GM12875 (cell line): ENCODE measurements at regions not wholly inside any gene's neighbourhood (a gene's known extent, or its start where the extent isn't known, plus 50 kb on each side); places are given as distances from the start of the nearest gene placed in this dataset.
"Not testable (repeated sequence)": the region's sequence is repeated elsewhere in the genome, so short reads cannot be mapped to it uniquely, and the experiment has no call there.

Experiments used
- H3K4me3 ChIP-seq: one replicate; pipeline ENCODE4 v1.5.1; 2011; ENCODE audit warnings: low read depth, low read length, control low read depth
- TF ChIP-seq, protein P1 (sequence below): IDR thresholded peaks from 2 replicates; pipeline ENCODE4 v1.5.1; 2011; ENCODE audit warnings: low read depth, mild to moderate bottlenecking, control low read depth, inconsistent platforms, low read length, moderate library complexity, borderline replicate concordance; ENCODE audit not compliant: insufficient read depth

GRCh38 chr16:29182940-29183868 is 198.4 kb downstream of the LAT start:
- not testable (repeated sequence) for H3K4me3 ChIP-seq

DNA sequence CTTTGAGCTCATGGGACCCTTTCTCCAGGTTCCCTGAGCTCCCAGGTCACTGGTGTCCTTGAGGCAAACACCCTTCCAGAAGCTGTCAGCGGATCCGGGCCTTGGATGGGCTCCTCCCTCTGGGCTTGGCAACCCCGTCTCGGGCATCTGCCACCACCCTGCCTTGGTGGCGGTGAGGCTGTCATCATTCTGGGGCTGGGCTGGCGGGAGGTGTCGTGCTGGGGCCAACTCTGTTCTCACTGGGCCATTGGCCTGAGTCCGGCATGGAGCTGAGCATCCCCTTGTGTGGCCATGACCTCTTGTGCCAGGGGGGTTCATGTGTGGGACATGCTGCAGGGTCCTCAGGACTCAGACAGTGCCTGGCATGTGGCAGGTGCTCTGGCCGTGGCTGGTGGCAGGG is 197.6 kb downstream of the LAT start:
- H3K4me3 ChIP-seq: no peak overlapping the region
- TF ChIP-seq, protein P1, sequence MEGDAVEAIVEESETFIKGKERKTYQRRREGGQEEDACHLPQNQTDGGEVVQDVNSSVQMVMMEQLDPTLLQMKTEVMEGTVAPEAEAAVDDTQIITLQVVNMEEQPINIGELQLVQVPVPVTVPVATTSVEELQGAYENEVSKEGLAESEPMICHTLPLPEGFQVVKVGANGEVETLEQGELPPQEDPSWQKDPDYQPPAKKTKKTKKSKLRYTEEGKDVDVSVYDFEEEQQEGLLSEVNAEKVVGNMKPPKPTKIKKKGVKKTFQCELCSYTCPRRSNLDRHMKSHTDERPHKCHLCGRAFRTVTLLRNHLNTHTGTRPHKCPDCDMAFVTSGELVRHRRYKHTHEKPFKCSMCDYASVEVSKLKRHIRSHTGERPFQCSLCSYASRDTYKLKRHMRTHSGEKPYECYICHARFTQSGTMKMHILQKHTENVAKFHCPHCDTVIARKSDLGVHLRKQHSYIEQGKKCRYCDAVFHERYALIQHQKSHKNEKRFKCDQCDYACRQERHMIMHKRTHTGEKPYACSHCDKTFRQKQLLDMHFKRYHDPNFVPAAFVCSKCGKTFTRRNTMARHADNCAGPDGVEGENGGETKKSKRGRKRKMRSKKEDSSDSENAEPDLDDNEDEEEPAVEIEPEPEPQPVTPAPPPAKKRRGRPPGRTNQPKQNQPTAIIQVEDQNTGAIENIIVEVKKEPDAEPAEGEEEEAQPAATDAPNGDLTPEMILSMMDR: no peak

GRCh38 chr16:29181921-29182411 is 197.1 kb downstream of the LAT start:
- not testable (repeated sequence) for H3K4me3 ChIP-seq
- TF ChIP-seq, protein P1: peak; percentile 49

- not testable (repeated sequence) for H3K4me3 ChIP-seq
These were observed 196.5 kb downstream of the LAT start for GRCh38 chr16:29181254-29181780.

DNA sequence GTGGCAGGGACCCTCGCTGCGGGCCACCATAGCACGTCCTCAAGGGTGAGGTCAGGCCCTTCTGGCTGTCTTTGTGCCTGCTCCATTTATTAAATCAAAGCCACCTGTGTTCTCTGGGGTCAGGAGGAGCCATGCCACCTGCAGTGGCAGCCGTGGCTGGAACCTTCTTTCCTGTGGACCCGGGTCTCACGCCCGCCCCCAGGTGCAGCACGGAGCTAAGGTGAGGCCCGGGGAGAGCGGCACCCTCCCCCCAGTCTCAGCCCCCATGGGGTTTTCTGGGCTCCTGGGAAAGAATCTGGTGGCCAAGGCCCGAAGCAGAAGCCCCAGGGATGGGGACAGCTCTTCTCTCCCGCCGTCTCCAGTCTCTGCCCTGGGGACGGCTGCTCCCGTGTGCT is 195.4 kb downstream of the LAT start:
- not testable (repeated sequence) for H3K4me3 ChIP-seq

DNA sequence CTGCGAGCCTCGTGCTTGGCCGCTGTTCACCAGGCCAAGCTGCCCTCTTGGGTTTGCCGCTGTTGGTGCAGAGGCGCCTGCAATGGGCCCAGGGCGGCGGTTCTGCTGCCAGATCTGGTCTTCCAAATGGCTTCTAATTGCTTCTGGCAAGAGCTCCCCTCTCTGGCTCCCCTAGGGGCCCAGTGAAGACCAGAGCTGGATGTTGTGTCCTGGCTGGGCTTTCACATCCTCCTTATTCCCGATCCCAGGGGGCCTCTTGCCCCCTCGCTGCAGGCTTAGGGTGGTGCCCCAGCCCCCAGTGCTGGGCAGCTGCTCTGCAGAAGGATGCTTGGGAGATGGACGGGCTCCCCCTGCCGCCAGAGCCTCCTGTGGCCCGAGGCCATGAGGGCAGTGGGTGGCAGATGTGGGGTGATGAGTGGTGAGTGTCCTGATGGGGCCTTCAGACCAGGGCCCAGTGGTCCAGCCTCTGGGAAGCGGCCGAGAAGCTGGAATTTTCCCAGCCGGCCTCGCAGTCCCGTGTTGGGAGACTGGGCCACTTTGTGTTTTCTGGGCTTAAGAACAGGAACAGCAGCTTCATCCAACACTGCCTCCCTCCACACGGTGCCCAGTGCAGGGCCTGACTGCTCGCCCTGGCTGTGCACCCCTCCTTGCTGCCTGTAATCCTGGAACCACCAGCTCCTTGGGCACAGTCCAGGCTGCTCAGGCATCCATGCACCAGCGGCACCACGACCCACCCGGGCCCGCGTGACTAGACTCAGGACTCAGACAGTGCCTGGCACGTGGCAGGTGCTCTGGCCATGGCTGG is 194.8 kb downstream of the LAT start:
- H3K4me3 ChIP-seq: not testable (repeated sequence)

GRCh38 chr16:29177888-29178726 is 193.3 kb downstream of the LAT start:
- not testable (repeated sequence) for H3K4me3 ChIP-seq

DNA sequence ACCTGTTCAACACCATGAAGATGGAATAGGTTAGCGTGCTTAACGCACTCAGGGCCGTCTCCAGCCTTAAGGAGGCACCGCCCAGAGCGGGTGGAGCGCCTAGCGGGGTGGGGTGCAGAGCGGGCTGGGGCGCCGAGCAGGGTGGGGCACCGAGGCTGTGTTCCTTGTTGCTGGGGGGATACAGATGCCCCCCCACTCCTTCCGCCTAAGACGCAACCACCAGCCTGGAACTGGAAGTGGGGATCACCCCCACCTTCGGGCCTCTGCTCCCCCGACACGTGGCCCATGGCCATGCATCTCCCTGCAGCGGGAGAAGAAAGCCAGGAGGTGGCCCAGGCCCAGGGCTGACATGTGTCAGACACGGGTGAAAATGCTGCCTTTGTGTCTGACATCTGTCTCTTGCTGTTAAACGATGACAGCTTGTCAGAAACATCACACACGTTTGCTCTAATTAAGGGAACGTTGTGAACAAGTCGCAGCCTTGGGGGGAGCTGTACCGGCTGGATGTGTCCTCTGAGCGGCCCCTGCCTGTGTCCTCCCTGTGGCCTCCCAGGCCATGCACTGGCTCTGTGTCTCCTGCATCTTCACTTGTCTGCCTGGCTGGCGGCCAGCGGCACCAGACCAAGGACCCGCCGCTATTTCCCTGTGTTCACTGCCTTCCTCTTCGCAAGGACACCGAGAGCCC is 192.5 kb downstream of the LAT start:
- not testable (repeated sequence) for H3K4me3 ChIP-seq

DNA sequence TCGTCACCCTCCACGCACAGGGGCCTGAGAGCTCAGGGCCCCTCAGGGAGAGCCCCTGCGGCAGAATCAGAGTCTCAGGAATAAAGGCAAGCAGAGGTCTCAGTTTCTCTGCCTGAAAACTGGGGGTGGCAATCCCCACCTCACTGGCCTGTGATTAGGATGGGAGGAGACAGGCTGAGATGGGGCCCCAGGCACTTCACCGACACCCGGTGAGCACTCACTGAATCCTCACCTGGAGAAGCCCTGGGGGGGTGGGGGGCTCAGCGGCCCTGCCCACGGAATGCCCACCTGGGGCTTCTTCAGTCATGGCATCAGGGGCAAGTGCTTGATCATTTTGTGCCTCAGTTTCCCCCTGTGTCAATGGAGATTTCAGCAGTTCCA is 192.0 kb downstream of the LAT start:
- not testable (repeated sequence) for H3K4me3 ChIP-seq

GRCh38 chr16:29176154-29176470 is 191.3 kb downstream of the LAT start:
- not testable (repeated sequence) for H3K4me3 ChIP-seq

- not testable (repeated sequence) for H3K4me3 ChIP-seq
These were observed 190.7 kb downstream of the LAT start for GRCh38 chr16:29175411-29176153.

DNA sequence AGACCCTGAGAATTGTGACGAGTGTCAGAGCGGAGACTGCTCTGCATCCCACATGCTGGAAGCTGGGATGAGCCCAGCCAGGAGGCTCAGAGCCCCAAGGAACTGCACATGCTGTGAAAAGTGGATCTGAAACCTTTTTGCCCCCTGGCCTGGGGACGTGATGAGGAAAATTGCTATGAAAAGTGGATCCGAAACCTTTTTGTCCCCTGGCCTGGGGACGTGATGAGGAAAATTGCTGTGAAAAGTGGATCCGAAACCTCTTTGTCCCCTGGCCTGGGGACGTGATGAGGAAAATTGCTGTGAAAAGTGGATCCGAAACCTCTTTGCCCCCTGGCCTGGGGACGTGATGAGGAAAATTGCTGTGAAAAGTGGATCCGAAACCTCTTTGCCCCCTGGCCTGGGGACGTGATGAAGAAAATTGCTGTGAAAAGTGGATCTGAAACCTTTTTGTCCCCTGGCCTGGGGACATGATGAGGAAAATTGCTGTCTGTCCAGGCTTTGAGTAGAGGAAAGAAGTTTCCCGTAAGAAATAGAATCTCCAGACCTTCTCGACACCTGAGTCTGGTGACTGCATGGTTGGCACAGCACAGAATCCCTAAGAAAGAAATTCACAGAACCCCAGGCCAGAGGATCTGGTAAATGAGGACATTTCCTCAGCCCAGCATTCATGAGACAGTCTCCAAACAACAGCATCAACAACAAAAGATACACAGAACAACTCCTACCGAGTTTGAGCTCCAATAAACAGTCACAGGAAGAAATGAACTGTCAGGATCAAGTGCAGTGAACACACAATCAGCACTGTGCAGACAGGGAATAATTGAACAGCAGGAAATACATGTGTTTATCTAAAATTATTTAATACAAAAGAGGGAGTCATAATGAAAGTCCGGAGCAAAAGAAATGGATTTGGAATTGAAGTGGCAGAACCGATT is 188.8 kb downstream of the LAT start:
- not testable (repeated sequence) for H3K4me3 ChIP-seq

DNA sequence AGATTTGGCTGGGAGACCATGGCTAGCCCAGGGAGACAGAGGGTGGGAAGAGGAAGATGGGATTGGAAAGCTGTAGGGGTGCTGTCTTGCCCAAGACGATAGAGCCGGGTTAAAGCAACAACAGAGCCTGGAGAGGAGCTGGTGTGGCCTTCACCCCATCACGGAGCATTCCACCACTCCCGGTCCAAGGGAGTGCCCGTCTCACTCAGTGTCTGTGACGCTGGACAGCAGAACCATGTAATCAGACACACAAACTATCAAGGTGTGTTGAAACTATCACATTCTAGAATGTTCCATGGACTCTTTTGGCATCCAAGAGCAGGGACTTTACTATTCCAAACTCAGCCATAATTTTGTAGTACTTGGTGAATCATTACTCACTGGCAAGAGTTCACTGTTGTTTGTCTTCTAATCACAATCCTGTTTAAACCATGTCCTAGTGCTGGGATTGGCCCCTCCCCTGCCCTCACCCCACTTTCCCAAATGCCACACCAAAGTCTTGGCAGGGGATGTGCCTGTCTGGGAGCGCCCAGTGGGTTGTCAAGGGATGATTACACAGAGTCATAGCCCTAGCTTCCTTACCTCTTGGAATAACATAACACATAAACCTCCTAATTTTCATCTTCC is 187.4 kb downstream of the LAT start:
- H3K4me3 ChIP-seq: not testable (repeated sequence)

GRCh38 chr16:29171296-29171695 is 186.4 kb downstream of the LAT start:
- not testable (repeated sequence) for H3K4me3 ChIP-seq
